GM19468 (cell line): ENCODE measurements at regions not wholly inside any gene's neighbourhood (a gene's known extent, or its start where the extent isn't known, plus 50 kb on each side); places are given as distances from the start of the nearest gene placed in this dataset.
A peak's percentile ranks its signal among the peaks of the same experiment; 100 is the strongest.
"Not testable (repeated sequence)": the region's sequence is repeated elsewhere in the genome, so short reads cannot be mapped to it uniquely, and the experiment has no call there.

Experiments used
- ATAC-seq: cut with Tn5 transposase; IDR thresholded peaks from one replicate; pipeline ENCODE4 v1.9.1; 2021; ENCODE audit warnings: mild to moderate bottlenecking, moderate library complexity, moderate number of reproducible peaks; ENCODE audit not compliant: unreplicated experiment; ENCODE audit errors: extremely low read depth

DNA sequence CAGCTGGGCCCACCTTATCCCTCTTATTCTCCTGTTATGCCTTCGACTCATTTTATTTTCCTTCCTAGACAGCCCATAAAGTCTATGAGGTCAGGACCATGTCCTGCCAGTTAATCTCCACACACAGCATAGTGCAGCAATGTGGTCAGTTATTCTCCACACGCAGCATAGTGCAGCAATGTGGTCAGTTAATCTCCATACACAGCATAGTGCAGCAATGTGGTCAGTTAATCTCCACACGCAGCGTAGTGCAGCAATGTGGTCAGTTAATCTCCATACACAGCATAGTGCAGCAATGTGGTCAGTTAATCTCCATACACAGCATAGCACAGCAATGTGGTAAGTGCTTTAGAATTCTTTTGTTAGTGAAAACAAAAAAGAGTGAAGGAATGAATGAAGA lies 77.8 kb downstream of the TEX36 start:
- ATAC-seq = no peak

- no peak for ATAC-seq
These were observed 80.1 kb downstream of the TEX36 start for GRCh38 chr10:125602825-125603224.

- ATAC-seq = no peak
These were observed 83.8 kb downstream of the TEX36 start for GRCh38 chr10:125599194-125599593.

GRCh38 chr10:125595911-125596310 lies 87.1 kb downstream of the TEX36 start:
- no peak for ATAC-seq

GRCh38 chr10:125593644-125594043 lies 89.3 kb downstream of the TEX36 start:
- ATAC-seq = no peak

DNA sequence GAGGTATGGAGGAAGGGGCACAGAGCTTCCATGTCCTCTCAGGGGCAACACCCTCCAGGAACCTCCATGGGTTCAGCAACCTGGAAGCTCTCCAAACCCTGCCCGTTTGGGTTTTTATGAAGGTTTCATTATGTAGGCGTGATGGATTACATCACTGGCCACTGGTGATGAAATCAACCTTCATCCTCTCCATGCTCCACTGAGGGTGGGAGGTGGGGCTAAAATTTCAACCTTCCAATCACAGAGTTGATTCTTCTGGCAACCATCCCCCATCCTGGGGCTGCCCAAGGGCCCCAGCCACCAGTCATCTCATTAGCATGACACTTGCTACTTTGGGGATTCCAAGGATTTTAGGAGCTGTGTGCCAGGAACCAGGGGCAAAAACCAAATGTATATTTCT lies 90.1 kb downstream of the TEX36 start:
- no peak for ATAC-seq

DNA sequence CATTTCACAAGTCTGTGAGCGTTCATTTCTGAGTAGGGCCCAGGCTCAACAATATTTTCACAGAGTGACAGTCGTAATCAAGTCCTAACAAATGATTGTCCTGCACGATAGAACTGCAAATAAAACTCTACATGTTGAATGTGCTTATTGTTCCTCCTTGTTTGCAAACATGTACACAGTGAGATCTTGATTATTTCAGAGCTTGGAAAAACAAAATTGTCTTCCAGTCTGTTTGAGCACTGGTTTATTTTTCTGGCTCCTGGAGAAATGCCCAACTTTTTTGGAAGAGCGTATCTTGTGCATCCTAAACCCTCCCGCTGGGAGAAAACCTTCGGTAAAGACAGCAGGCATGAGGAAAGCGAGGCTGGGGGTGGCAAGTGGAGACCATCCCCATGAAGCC lies 91.1 kb downstream of the TEX36 start:
- ATAC-seq = no peak

DNA sequence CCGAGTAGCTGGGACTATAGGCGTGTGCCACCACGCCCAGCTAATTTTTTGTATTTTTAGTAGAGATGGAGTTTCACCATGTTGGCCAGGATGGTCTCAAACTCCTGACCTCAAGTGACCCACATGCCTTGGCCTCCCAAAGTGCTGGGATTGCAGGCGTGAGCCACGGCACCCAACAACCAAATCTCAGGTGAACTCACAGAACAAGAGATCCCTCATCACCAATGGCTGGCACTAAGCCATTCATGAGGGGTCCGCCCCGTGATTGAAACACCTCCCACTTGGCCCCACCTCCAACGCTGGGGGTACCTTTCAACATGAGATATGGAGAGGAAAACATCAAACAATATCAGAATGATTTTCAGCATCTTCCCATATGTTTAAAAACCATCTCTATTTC lies 94.2 kb downstream of the TEX36 start:
- ATAC-seq = not testable (repeated sequence)

DNA sequence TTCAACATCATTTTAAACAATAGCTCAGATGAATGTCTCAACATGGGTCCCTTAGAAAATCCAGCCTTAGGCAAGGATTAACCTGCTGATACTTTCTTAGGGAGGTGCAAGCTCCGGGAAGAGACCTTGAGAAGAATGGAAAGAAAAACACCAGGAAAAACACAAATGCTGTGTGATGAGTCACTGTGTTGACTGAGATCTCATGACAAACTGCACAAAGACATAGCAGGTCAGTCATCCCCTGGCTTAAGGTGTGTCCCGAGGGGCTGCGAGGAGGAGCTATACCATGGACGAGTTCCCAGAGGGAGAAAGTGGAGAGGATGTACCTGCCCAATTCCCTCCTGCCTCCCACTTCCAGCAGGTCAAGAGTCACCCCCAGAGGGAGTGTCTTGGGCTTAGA lies 98.0 kb downstream of the TEX36 start:
- no peak for ATAC-seq

GRCh38 chr10:125578658-125579315 lies 104.2 kb downstream of the TEX36 start:
- no peak for ATAC-seq

DNA sequence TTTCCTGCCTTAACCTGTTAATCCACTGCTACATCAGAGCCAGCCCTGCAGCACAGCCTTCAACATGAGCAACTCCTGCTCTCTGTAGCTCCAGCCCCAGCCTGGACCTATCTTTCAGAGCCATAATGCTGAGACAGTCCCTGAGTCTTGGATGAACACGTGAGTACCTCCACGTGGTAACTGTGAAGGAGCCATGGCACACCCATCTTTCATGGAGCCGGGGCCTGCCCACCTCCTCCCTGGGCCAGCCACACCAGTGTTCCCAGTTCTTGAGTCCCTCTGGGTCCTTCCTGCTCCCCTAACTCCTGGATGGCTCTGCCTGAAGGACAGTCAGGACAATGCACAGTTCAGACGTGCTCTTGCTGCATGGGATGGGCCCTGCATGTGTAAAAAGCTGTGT lies 107.1 kb downstream of the TEX36 start:
- no peak for ATAC-seq

DNA sequence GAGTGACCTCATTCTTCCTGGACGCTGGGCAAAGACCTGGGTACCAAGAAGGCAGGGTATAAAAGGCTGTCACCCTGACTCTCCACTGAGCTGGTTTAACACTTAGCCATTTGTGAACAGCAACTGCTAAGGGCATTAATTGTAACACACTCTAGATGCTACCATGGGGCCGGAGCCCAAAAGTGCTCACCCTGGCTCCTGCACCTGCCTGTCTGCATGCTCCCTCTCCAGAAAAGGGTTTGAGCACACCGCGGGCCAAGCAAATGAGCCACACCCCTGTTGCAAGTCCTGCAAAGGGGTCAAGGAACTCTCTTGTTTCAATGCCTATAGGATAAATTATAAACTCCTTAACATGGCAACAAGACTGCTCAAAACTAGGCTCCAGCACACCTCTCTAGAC lies 114.8 kb downstream of the TEX36 start:
- ATAC-seq = no peak

DNA sequence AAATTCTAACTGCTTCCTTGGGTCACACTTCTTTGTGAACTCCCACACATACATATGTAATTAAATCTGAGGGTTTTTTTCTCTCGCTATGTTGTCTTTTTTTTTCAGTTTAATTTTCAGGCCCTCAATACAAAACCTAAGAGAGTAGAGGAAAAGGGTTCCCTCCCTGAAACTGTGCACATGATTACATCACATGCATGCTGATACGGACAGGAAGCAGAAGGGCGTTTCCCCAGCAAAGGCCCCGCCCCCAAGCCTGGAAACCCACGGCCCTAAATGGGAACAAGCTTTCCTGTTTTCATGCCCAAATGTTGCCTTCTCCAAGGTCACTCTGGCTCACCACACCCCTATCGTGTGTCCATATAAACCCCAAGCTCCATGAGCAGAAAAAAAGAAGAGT lies 115.4 kb downstream of the TEX36 start:
- no peak for ATAC-seq

GRCh38 chr10:125565046-125565445 lies 117.9 kb downstream of the TEX36 start:
- ATAC-seq = no peak

DNA sequence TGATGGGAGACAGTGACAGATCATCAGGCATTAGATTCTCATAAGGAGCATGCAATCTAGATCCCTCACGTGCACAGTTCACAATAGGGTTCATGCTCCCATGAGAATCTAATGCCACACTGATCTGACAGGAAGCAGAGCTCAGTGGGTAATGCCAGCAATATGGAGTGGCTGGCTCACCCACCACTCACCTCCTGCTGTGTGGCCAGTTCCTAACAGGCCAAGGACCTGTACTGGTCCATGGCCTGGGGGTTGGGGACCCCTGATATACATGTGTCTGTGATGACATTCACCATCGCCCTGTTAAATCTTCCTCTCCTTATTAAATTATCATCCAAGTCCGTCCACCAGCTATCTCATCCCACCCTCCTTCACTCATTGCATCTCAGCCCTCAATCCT lies 118.4 kb downstream of the TEX36 start:
- ATAC-seq = no peak

GRCh38 chr10:125562737-125563136 lies 120.2 kb downstream of the TEX36 start:
- no peak for ATAC-seq

GRCh38 chr10:125560947-125561346 lies 122.0 kb downstream of the TEX36 start:
- no peak for ATAC-seq

DNA sequence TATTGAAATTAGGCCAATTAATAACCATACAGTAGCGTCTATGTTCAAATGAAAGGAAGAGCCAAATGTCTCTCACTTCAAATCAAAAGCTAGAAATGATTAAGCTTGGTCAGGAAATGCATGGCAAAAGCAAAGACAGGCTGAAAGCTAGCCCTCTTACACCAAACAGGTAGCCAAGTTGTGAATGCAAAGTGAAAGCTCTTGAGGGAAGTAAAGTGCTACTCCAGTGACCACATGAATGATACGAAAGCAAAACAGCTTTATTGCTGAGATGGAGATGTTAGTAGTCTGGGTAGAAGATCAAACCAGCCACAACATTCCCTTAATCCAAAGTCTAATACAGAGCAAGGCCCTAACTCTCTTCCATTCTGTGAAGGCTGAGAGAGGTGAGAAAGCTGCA lies 123.8 kb downstream of the TEX36 start:
- peak; percentile 53 for ATAC-seq

DNA sequence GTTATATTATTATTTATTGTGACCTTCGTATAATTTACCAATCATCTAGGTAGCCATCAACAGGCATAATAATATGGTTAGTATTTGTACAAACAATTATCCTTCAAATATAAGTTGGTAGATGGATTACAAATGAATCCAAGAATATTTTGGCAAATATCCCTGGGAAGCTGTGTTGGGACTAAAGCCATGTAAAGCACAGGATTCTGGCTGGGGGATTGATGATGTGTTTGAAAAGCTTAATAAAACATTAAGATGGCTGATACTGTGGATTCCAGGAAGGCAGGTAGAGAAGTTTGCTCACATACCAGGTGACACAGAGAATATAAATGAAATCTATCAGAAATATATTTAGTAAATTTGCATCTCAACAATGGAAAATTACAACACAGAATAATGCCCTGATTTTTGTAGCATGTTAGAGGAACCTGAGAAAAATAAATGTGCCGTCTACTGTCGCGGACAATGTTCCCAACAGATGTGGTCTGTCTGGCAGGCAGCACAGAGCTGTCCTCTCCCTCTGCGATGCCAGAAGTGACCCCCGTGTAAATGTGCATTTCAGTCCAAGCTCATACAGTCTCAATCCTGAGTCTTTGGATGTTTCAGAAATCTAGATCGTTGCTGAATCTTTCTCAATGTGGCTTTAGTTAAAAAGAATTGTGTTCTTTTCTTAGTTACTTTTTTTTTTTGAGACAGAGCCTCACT lies 125.0 kb downstream of the TEX36 start:
- no peak for ATAC-seq

GRCh38 chr10:125557311-125557710 lies 125.7 kb downstream of the TEX36 start:
- no peak for ATAC-seq

DNA sequence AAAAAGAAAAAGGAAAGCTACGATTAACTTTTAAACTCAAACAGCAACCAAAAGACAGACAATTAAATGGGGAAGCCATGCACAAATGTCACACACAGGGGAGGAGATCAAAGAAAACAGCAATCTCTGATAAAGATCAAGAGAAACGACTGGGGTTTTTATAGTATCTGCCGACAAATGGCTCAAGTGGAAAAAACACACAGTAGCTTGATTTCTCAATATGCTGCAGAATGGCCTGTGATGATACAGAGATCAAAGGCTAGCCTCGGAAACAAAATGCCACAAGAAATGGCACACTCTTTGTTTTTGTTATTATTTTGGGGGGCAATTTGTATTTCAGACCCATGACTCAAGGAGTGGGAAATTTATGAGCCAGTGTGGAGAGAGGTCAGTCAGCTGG lies 126.1 kb downstream of the TEX36 start:
- no peak for ATAC-seq

DNA sequence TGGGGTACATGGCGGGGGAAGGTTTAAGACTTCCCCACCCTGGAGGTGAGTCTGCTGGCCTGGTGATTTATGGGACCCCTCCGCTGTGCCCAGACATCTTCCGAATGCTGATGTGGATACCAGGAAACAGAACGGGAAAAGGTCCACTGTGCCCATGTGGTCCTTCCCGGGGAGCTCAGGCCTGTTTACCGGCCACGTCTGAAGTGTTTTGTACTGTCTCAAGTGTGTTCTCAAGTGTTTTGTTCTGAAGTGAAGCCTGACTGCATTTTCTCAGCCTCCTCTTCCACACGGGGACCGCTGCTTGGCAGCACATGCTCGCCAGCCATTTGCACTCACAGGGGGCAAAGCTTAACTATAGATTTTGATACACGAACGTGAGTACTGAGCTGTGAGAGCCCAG lies 127.2 kb downstream of the TEX36 start:
- ATAC-seq = no peak
